PFSK-1 (cell line): ENCODE measurements at regions not wholly inside any gene's neighbourhood (a gene's known extent, or its start where the extent isn't known, plus 50 kb on each side); places are given as distances from the start of the nearest gene placed in this dataset.

Experiments
- FOXP2 ChIP-seq: optimal IDR thresholded peaks from 2 replicates; pipeline ENCODE3; 2011; ENCODE audit warnings: borderline replicate concordance, control low read depth, inconsistent platforms; ENCODE audit not compliant: insufficient read depth; ENCODE audit errors: extremely low read length, extremely low read depth
- POLR2AphosphoS5 ChIP-seq: IDR thresholded peaks from 2 replicates; pipeline ENCODE4 v1.6.1; 2012; ENCODE audit warnings: low read depth, mild to moderate bottlenecking, control low read depth, low read length, moderate library complexity
- REST ChIP-seq, 2 experiments: IDR thresholded peaks; 2 replicates each; pipeline versions ENCODE4 v1.6.1 to v1.8.0; 2011 to 2012; ENCODE audit warnings: low read depth in 2 of 2, low read length in 2 of 2, control low read depth in 1 of 2, inconsistent platforms in 1 of 2, mild to moderate bottlenecking in 1 of 2, moderate library complexity in 1 of 2; ENCODE audit not compliant: insufficient read depth in 1 of 2
- SIN3A ChIP-seq: IDR thresholded peaks from 2 replicates; pipeline ENCODE4 v1.6.1; 2012; ENCODE audit warnings: mild to moderate bottlenecking, low read length, moderate library complexity, borderline replicate concordance; ENCODE audit not compliant: insufficient read depth
- TAF1 ChIP-seq: IDR thresholded peaks from 2 replicates; pipeline ENCODE4 v1.6.1; 2012; ENCODE audit warnings: low read length, control low read depth, borderline replicate concordance; ENCODE audit not compliant: insufficient read depth

GRCh38 chr3:153628591-153628990, 466.6 kb downstream of the RAP2B start:
- no peak for TF ChIP-seq TAF1
- no peak for TF ChIP-seq FOXP2
- TF ChIP-seq POLR2AphosphoS5, result no peak
- TF ChIP-seq SIN3A, result no peak
- TF ChIP-seq REST (IDR thresholded peaks at IDR 0.05; ENCODE audit: insufficient read depth in 1 of 2, low read depth in 2 of 2, low read length in 2 of 2), result no peak

GRCh38 chr3:153629148-153629547, 467.1 kb downstream of the RAP2B start:
- TF ChIP-seq REST (IDR thresholded peaks at IDR 0.05; ENCODE audit: insufficient read depth in 1 of 2, low read depth in 2 of 2, low read length in 2 of 2) (no peak), TAF1 (no peak), SIN3A (no peak), POLR2AphosphoS5 (no peak), FOXP2 (no peak)

GRCh38 chr3:153631102-153631501, 469.1 kb downstream of the RAP2B start:
- TF ChIP-seq POLR2AphosphoS5 (no peak), REST (IDR thresholded peaks at IDR 0.05; ENCODE audit: insufficient read depth in 1 of 2, low read depth in 2 of 2, low read length in 2 of 2) (no peak), TAF1 (no peak), FOXP2 (no peak), SIN3A (no peak)

- TF ChIP-seq POLR2AphosphoS5 (no peak), REST (IDR thresholded peaks at IDR 0.05; ENCODE audit: insufficient read depth in 1 of 2, low read depth in 2 of 2, low read length in 2 of 2) (no peak), FOXP2 (no peak), SIN3A (no peak), TAF1 (no peak)
These were observed 469.6 kb downstream of the RAP2B start for GRCh38 chr3:153631664-153632063.

- TF ChIP-seq FOXP2, result no peak
- TF ChIP-seq POLR2AphosphoS5, result no peak
- TF ChIP-seq REST (IDR thresholded peaks at IDR 0.05; ENCODE audit: insufficient read depth in 1 of 2, low read depth in 2 of 2, low read length in 2 of 2), result no peak
- TF ChIP-seq SIN3A, result no peak
- TF ChIP-seq TAF1, result no peak
These were observed 471.4 kb downstream of the RAP2B start for GRCh38 chr3:153633407-153633806.
